ENCODE measurements at regions not wholly inside any gene's neighbourhood (a gene's known extent, or its start where the extent isn't known, plus 50 kb on each side); places are given as distances from the start of the nearest gene placed in this dataset.

GRCh38 chr5:92337772-92338234, 954.7 kb upstream of the ARRDC3 start:
- Histone ChIP-seq H3K9me3 (peaks cover 0 to 20% (median 0%) of the 10 kb centered on the region in 12 donors), H3K4me1 (peaks cover 0 to 6% (median 0%) of the 10 kb centered on the region in 12 donors), H3K36me3 (no peaks in the 10 kb centered on the region), H3K4me3 (no peak overlapping the region), H3K27me3 (no peaks in the 10 kb centered on the region), H3K27ac (no peak overlapping the region)
- 13 to 21% (median 16%) methylated on average over 2 of the region's 2 CpGs for WGBS, 4 donors
- no peak for TF ChIP-seq POLR2A (IDR thresholded peaks at IDR 0.05)
- TF ChIP-seq, protein P1, sequence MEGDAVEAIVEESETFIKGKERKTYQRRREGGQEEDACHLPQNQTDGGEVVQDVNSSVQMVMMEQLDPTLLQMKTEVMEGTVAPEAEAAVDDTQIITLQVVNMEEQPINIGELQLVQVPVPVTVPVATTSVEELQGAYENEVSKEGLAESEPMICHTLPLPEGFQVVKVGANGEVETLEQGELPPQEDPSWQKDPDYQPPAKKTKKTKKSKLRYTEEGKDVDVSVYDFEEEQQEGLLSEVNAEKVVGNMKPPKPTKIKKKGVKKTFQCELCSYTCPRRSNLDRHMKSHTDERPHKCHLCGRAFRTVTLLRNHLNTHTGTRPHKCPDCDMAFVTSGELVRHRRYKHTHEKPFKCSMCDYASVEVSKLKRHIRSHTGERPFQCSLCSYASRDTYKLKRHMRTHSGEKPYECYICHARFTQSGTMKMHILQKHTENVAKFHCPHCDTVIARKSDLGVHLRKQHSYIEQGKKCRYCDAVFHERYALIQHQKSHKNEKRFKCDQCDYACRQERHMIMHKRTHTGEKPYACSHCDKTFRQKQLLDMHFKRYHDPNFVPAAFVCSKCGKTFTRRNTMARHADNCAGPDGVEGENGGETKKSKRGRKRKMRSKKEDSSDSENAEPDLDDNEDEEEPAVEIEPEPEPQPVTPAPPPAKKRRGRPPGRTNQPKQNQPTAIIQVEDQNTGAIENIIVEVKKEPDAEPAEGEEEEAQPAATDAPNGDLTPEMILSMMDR (IDR thresholded peaks at IDR 0.05) = no peak
- intact Hi-C loops (cut with DNase I) = no loop called here
- ATAC-seq (peak in 3 of 4 donors; percentile 61 to 65 (median 61)), DNase-seq (no peak)

- Histone ChIP-seq H3K4me3 (no peak overlapping the region), H3K4me1 (peaks cover 0 to 6% (median 0%) of the 10 kb centered on the region in 12 donors), H3K9me3 (no peaks in the 10 kb centered on the region), H3K27ac (no peak overlapping the region), H3K27me3 (no peaks in the 10 kb centered on the region), H3K36me3 (no peaks in the 10 kb centered on the region)
- DNase-seq (no peak), ATAC-seq (no peak)
- no peak for TF ChIP-seq POLR2A (IDR thresholded peaks at IDR 0.05)
- TF ChIP-seq, protein P1 (IDR thresholded peaks at IDR 0.05) = no peak
- intact Hi-C loops (cut with DNase I) = no loop called here
- 57 to 62% (median 57%) methylated on average over 2 of the region's 2 CpGs for WGBS, 4 donors
Observed at GRCh38 chr5:92332039-92332438, 948.9 kb upstream of the ARRDC3 start.

GRCh38 chr5:92330365-92330764, 947.2 kb upstream of the ARRDC3 start:
- Histone ChIP-seq H3K4me3 (peak overlapping the region in 1 of 12 donors; percentile 11), H3K36me3 (no peaks in the 10 kb centered on the region), H3K27ac (peak overlapping the region in 5 of 12 donors; percentile 11 to 75 (median 58)), H3K9me3 (no peaks in the 10 kb centered on the region), H3K27me3 (no peaks in the 10 kb centered on the region), H3K4me1 (peaks cover 0 to 6% (median 0%) of the 10 kb centered on the region in 12 donors)
- TF ChIP-seq, protein P1 (IDR thresholded peaks at IDR 0.05) = no peak
- TF ChIP-seq POLR2A (IDR thresholded peaks at IDR 0.05) = no peak
- ATAC-seq = no peak
- no peak for DNase-seq
- intact Hi-C loops (cut with DNase I) = no loop called here

GRCh38 chr5:92329759-92330158, 946.6 kb upstream of the ARRDC3 start:
- peak; percentile 66 to 84 (median 78) for ATAC-seq

More at GRCh38 chr5:92329759-92330158, 946.6 kb upstream of the ARRDC3 start:
- Histone ChIP-seq H3K9me3 (no peaks in the 10 kb centered on the region), H3K4me3 (peak overlapping the region in 3 of 12 donors; percentile 6 to 33 (median 11)), H3K27ac (peak overlapping the region in 10 of 12 donors; percentile 3 to 75 (median 58)), H3K4me1 (peaks cover 0 to 6% (median 0%) of the 10 kb centered on the region in 12 donors), H3K36me3 (no peaks in the 10 kb centered on the region), H3K27me3 (no peaks in the 10 kb centered on the region)
- no peak for DNase-seq
- intact Hi-C loops (cut with DNase I) = no loop called here
- TF ChIP-seq, protein P1 (IDR thresholded peaks at IDR 0.05) = no peak
- no peak for TF ChIP-seq POLR2A (IDR thresholded peaks at IDR 0.05)
- 32 to 38% (median 33%) methylated on average over 3 of the region's 3 CpGs for WGBS, 4 donors

Measured in heart left ventricle (tissue), 16 donors.